Activated CD4-positive, alpha-beta memory T cell treated with anti-CD3 and anti-CD28 coated beads for 36 hours (primary cell): ENCODE measurements at regions not wholly inside any gene's neighbourhood (a gene's known extent, or its start where the extent isn't known, plus 50 kb on each side); places are given as distances from the start of the nearest gene placed in this dataset.
"Not testable (repeated sequence)": the region's sequence is repeated elsewhere in the genome, so short reads cannot be mapped to it uniquely, and the experiment has no call there.

Experiments used
- CTCF ChIA-PET: fragments of 350-600 bp; sonication (Branson Sonifier 250); formaldehyde crosslinking; loops from one replicate; lab custom pipeline; 2021; ENCODE audit warnings: antibody characterized with exemption, inconsistent platforms; lab: Charles Lee
- POLR2A ChIA-PET: fragments of 350-600 bp; sonication (Branson Sonifier 250); formaldehyde crosslinking; loops from one replicate; lab custom pipeline; 2021; ENCODE audit warnings: antibody characterized with exemption; lab: Charles Lee
- DNase-seq: peaks from one replicate; pipeline ENCODE4 v3.0.0-alpha.2; 2020
- H3K27ac Mint-ChIP-seq: one replicate; pipeline ENCODE4 v1.8.0; 2021; ENCODE audit warnings: mixed read lengths
- H3K27me3 Mint-ChIP-seq: one replicate; pipeline ENCODE4 v1.8.0; 2021; ENCODE audit warnings: mixed read lengths
- H3K36me3 Mint-ChIP-seq: one replicate; pipeline ENCODE4 v1.8.0; 2021; ENCODE audit warnings: mixed read lengths
- H3K4me1 Mint-ChIP-seq: one replicate; pipeline ENCODE4 v1.8.0; 2021; ENCODE audit warnings: low read depth, mixed read lengths
- H3K4me3 Mint-ChIP-seq: one replicate; pipeline ENCODE4 v1.8.0; 2021; ENCODE audit warnings: mild to moderate bottlenecking, mixed read lengths
- H3K9me3 Mint-ChIP-seq: one replicate; pipeline ENCODE4 v1.8.0; 2021; ENCODE audit warnings: mixed read lengths
- intact Hi-C: fragments of 100-400 bp; cut with micrococcal nuclease; formaldehyde crosslinking; loops from one replicate; pipeline ENCODE4 v1.15.1; 2023

DNA sequence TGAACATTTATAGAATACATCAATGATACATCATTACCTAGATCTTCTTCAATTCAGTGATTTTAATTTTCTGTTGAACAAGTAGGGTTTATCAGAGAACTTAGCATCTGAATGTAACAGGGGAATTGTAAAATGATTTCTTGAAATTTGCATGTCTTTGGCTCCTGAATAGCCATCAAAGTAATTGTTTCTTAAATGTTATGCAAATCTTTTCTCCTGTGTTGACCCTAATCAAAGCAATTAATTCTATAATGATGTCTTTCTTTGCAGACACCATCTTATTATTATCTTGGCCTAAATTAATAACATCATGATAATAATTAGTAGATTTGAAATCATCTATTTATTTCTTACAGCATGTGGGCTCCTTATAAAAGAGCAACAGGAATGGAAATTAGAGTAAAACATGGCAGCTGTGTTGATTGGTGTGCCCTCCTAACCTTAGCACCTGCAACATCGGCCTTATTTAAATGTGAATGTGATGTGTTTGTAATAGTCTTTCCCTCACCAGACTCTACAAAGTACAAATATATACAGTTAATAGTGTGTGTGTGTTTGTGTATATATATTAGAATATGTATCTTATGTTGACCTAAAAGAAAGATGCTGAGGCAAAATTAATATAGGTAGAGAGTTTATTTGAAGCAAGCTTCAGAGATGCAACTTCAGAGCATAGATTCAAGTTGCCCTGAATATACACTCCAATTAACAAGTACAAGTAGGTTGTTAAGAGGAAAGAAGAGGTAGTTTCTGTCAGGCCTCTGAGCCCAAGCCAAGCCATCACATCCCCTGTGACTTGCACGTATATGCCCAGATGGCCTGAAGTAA, 328.0 kb upstream of the TECRL start:
- Mint-ChIP-seq H3K27me3 (no peaks in the 10 kb centered on the region), H3K4me3 (no peak overlapping the region), H3K36me3 (no peaks in the 10 kb centered on the region), H3K27ac (no peak overlapping the region), H3K9me3 (peaks cover 6% of the 10 kb centered on the region), H3K4me1 (no peaks in the 10 kb centered on the region)
- POLR2A ChIA-PET: no interaction called here
- intact Hi-C loops: no loop called here
- no peak for DNase-seq
- CTCF ChIA-PET: no interaction called here

- H3K27ac Mint-ChIP-seq: no peak overlapping the region
- no peak overlapping the region for H3K4me3 Mint-ChIP-seq
- CTCF ChIA-PET: no interaction called here
- H3K4me1 Mint-ChIP-seq: no peaks in the 10 kb centered on the region
- intact Hi-C loops: no loop called here
- H3K9me3 Mint-ChIP-seq: peaks cover 12% of the 10 kb centered on the region
- H3K36me3 Mint-ChIP-seq: no peaks in the 10 kb centered on the region
- DNase-seq: no peak
- no peaks in the 10 kb centered on the region for H3K27me3 Mint-ChIP-seq
- POLR2A ChIA-PET: no interaction called here
Measured at GRCh38 chr4:64729561-64729960, 320.3 kb upstream of the TECRL start.

DNA sequence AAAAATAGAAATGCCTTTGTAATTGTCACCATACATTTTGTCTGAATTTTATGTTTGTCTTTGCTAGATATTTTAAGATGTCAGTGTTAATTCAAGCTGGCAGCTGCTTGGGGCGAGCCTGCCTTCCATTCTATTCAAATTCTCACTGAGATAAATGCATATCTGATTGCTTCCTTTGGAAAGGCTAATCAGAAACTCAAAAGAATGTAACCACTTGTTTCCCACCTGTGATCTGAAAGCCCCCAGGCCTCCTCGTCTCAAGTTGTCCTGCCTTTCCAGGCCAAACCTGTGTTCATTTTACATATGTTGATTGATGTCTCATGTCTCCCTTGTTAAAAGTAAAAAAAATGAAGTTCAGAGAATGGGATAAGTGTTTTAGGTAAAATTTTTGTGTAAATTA, 318.7 kb upstream of the TECRL start:
- no peaks in the 10 kb centered on the region for H3K36me3 Mint-ChIP-seq
- no peak for DNase-seq
- no peaks in the 10 kb centered on the region for H3K27me3 Mint-ChIP-seq
- intact Hi-C loops: no loop called here
- no peak overlapping the region for H3K4me3 Mint-ChIP-seq
- H3K4me1 Mint-ChIP-seq: no peaks in the 10 kb centered on the region
- no peak overlapping the region for H3K27ac Mint-ChIP-seq
- H3K9me3 Mint-ChIP-seq: peaks cover 12% of the 10 kb centered on the region
- POLR2A ChIA-PET: no interaction called here
- CTCF ChIA-PET: no interaction called here

GRCh38 chr4:64727391-64727790, 318.1 kb upstream of the TECRL start:
- H3K27me3 Mint-ChIP-seq, POLR2A ChIA-PET, intact Hi-C loops, H3K4me3 Mint-ChIP-seq, H3K4me1 Mint-ChIP-seq, CTCF ChIA-PET, DNase-seq, H3K36me3 Mint-ChIP-seq, H3K27ac Mint-ChIP-seq, H3K9me3 Mint-ChIP-seq: not testable (repeated sequence)

- no peak overlapping the region for H3K4me3 Mint-ChIP-seq
- POLR2A ChIA-PET: no interaction called here
- H3K4me1 Mint-ChIP-seq: no peaks in the 10 kb centered on the region
- no peaks in the 10 kb centered on the region for H3K36me3 Mint-ChIP-seq
- no peaks in the 10 kb centered on the region for H3K27me3 Mint-ChIP-seq
- CTCF ChIA-PET: no interaction called here
- no peak overlapping the region for H3K27ac Mint-ChIP-seq
- peaks cover 5% of the 10 kb centered on the region for H3K9me3 Mint-ChIP-seq
- intact Hi-C loops: no loop called here
- no peak for DNase-seq
Measured at GRCh38 chr4:64724689-64725088, 315.4 kb upstream of the TECRL start.

DNA sequence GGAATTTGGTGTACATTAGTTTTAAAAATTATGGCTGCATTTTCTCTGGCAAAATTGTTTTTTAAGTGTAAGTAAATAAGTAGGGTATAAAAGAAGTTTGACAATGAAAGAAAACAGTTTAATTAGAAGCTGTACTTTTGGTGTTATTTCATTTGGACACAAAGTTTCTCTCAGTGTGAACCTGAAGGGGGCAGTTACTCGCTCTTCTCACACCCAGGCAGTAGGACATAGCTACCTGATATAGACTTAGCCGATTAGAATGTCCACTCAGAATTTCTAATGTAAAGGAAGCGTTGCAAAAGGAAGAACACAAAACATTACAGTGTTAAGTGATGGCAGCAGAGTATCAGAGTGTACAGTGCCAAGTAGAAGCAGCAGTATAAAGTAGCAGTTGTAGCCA, 311.9 kb upstream of the TECRL start:
- ChIA-PET CTCF (no interaction called here), POLR2A (no interaction called here)
- DNase-seq: no peak
- no peaks in the 10 kb centered on the region for H3K4me1 Mint-ChIP-seq
- H3K9me3 Mint-ChIP-seq: peaks cover 2% of the 10 kb centered on the region
- H3K36me3 Mint-ChIP-seq: no peaks in the 10 kb centered on the region
- H3K27ac Mint-ChIP-seq: no peak overlapping the region
- no peak overlapping the region for H3K4me3 Mint-ChIP-seq
- H3K27me3 Mint-ChIP-seq: no peaks in the 10 kb centered on the region
- intact Hi-C loops: no loop called here

DNA sequence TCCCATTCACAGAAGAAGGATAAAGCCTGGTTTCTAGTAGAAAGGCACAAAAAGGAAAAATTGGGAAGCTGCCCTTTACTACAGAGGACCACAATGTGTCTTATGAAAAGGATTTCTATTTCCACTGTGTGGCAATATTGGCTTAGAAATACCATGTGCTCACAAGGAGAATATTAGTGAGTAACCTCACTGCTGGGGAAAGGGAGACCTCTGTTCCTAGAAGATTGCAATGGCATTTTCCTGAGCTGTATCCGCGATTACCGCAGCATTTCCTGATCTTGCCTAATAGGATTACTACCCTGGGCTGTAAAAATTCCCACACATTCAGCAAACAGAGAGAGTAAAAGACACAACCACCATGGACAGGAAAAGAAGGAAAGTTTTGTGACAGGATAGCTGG, 308.8 kb upstream of the TECRL start:
- Mint-ChIP-seq H3K9me3 (no peaks in the 10 kb centered on the region), H3K4me1 (no peaks in the 10 kb centered on the region), H3K27ac (no peak overlapping the region), H3K36me3 (no peaks in the 10 kb centered on the region), H3K27me3 (no peaks in the 10 kb centered on the region), H3K4me3 (no peak overlapping the region)
- ChIA-PET CTCF (no interaction called here), POLR2A (no interaction called here)
- DNase-seq: no peak
- intact Hi-C loops: no loop called here

DNA sequence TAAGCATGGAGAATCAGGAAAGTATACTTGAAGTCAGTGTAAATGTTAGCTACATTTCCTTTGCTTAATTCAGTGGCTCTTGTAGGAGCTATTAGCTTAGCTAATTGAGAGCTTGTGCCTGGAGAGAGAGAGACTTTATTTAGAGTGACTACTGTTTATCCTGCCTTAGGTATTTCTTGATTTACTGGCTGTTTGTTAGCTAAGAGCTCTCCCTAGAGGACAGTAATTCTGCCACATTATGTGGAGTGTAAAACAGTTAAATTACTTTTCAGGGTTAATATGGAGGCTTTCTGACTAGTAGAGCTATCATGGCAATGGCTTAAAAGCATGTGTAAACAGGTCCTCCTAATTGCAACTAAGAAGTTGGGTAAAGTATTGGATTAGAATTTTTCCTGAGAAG, 306.5 kb upstream of the TECRL start:
- H3K27me3 Mint-ChIP-seq: no peaks in the 10 kb centered on the region

DNA sequence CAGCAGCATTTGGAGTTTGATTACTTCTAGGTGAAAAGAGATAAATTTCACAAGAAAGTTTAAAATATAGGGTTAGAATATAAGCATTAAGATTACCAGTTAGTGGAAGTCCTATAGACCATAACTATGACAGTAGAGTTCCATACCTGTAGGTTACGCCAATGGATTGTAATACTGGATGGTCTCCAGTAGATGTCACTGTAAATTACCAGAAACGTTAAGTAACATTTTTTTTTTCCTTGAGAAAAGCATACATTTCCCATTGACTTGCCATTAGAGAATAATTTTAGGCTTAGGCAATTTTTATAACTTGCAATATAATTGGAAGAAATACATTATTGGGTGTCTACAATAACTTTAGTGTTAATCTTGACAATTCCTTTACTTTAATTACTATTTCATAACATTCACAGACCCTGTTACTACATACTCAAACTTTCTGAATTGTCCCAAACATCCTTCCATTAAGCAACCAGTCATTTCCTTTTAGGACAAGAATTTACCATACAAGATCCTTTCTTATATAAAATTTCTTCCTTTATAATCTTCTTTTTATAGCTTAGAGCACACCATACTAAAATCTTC, 304.1 kb upstream of the TECRL start:
- Mint-ChIP-seq H3K36me3 (no peaks in the 10 kb centered on the region), H3K4me3 (no peak overlapping the region), H3K27me3 (no peaks in the 10 kb centered on the region), H3K27ac (no peak overlapping the region), H3K4me1 (no peaks in the 10 kb centered on the region), H3K9me3 (no peaks in the 10 kb centered on the region)
- ChIA-PET CTCF (interaction anchor here (0.9 kb wide), 1 partner anchor 68 kb away, joined by 3 read pairs; no protein-coding TSS in a partner anchor), POLR2A (no interaction called here)
- DNase-seq: no peak
- intact Hi-C loops: no loop called here

More for the DNA sequence above, 306.5 kb upstream of the TECRL start:
- no peak for DNase-seq
- no peaks in the 10 kb centered on the region for H3K4me1 Mint-ChIP-seq
- ChIA-PET CTCF (no interaction called here), POLR2A (no interaction called here)
- no peak overlapping the region for H3K27ac Mint-ChIP-seq
- intact Hi-C loops: no loop called here
- no peaks in the 10 kb centered on the region for H3K36me3 Mint-ChIP-seq
- no peak overlapping the region for H3K4me3 Mint-ChIP-seq
- H3K9me3 Mint-ChIP-seq: no peaks in the 10 kb centered on the region

DNA sequence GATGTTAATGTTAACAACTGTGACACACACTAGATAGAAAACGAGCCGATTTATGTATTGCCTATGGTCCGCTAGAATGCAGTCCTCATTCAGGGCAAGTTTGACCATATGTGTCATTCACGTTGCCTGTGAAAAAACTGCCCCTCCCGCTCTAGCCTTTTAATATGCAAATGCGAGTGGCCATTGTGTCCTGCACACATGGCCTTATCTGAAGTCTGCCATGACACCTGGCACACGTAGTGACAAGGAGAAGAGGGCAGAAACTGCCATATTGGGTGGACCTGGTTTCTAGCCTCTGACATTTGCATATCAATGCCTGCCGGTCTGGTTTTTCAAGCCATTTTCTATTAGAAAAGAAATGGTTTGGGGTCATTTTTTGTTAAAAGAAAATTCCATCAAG, 303.3 kb upstream of the TECRL start:
- Mint-ChIP-seq H3K36me3 (no peaks in the 10 kb centered on the region), H3K9me3 (no peaks in the 10 kb centered on the region), H3K4me1 (no peaks in the 10 kb centered on the region), H3K27ac (no peak overlapping the region), H3K4me3 (no peak overlapping the region), H3K27me3 (no peaks in the 10 kb centered on the region)
- POLR2A ChIA-PET: no interaction called here
- intact Hi-C loops: no loop called here
- DNase-seq: no peak
- CTCF ChIA-PET: interaction anchor here (0.9 kb wide), 1 partner anchor 69 kb away, joined by 3 read pairs; no protein-coding TSS in a partner anchor

- peaks cover 12% of the 10 kb centered on the region for H3K9me3 Mint-ChIP-seq
- DNase-seq: no peak
- H3K36me3 Mint-ChIP-seq: no peaks in the 10 kb centered on the region
Measured at GRCh38 chr4:64705989-64706388, 296.7 kb upstream of the TECRL start.

DNA sequence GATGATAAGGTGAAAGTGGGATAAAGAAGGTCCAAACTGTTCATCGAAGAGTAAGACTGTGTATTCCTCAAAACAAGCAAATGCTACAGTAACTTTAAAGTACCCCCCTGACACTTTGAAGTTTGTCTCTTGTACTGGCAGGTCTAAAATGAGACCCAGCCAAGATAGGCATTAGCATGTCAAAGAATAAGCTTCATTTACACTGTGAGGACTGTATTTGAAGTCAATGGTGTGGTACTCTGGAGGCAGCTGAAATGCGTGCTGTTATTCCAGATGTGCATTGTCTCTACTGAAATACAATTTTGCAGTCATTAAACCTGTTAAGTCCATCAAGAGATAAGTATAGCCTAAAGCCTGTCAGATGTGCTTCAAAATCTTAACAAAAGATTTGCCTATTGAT, 288.9 kb upstream of the TECRL start:
- no peak overlapping the region for H3K27ac Mint-ChIP-seq
- peaks cover 3% of the 10 kb centered on the region for H3K9me3 Mint-ChIP-seq
- ChIA-PET POLR2A (no interaction called here), CTCF (no interaction called here)
- H3K27me3 Mint-ChIP-seq: no peaks in the 10 kb centered on the region
- H3K4me3 Mint-ChIP-seq: no peak overlapping the region
- H3K4me1 Mint-ChIP-seq: no peaks in the 10 kb centered on the region
- no peak for DNase-seq
- intact Hi-C loops: no loop called here
- no peaks in the 10 kb centered on the region for H3K36me3 Mint-ChIP-seq

More at GRCh38 chr4:64705989-64706388, 296.7 kb upstream of the TECRL start:
- Mint-ChIP-seq H3K4me1 (no peaks in the 10 kb centered on the region), H3K4me3 (no peak overlapping the region), H3K27ac (no peak overlapping the region), H3K27me3 (no peaks in the 10 kb centered on the region)
- POLR2A ChIA-PET: no interaction called here
- intact Hi-C loops: no loop called here
- CTCF ChIA-PET: no interaction called here

- Mint-ChIP-seq H3K4me3 (no peak overlapping the region), H3K27me3 (no peaks in the 10 kb centered on the region)
Measured at GRCh38 chr4:64682946-64683345, 273.7 kb upstream of the TECRL start.

More at GRCh38 chr4:64682946-64683345, 273.7 kb upstream of the TECRL start:
- ChIA-PET POLR2A (no interaction called here), CTCF (no interaction called here)
- H3K36me3 Mint-ChIP-seq: no peaks in the 10 kb centered on the region
- no peak for DNase-seq
- no peaks in the 10 kb centered on the region for H3K4me1 Mint-ChIP-seq
- H3K27ac Mint-ChIP-seq: no peak overlapping the region
- H3K9me3 Mint-ChIP-seq: peaks cover 11% of the 10 kb centered on the region
- intact Hi-C loops: no loop called here
